Cardiac fibroblast (primary cell): ENCODE measurements at regions not wholly inside any gene's neighbourhood (a gene's known extent, or its start where the extent isn't known, plus 50 kb on each side); places are given as distances from the start of the nearest gene placed in this dataset.

Source experiments
- DNase-seq, 2 donors: peaks; one replicate each; pipeline versions ENCODE4 v3.0.0 to v3.0.0-alpha.2; 2010; ENCODE audit warnings: low read depth in 2 of 2
- H3K4me3 ChIP-seq, 2 donors: replicated peaks in 1 of 2; 1 replicate in 1 of 2; 2 replicates in 1 of 2; pipeline ENCODE4 v1.5.1; 2011; ENCODE audit warnings: low read depth in 2 of 2, low read length in 2 of 2, mild to moderate bottlenecking in 2 of 2, moderate library complexity in 1 of 2
- CTCF ChIP-seq: IDR thresholded peaks from one replicate; pipeline ENCODE4 v1.5.1; 2011; ENCODE audit warnings: low read depth, mild to moderate bottlenecking, low read length, inconsistent platforms

- no peak for DNase-seq
- no peak overlapping the region for H3K4me3 ChIP-seq
- no peak for TF ChIP-seq CTCF
Observed at GRCh38 chr7:116322541-116322940, 112.2 kb downstream of the TES start.

- no peak for TF ChIP-seq CTCF
- DNase-seq, result no peak
- H3K4me3 ChIP-seq, result no peak overlapping the region
Observed at GRCh38 chr7:116324582-116324981, 114.2 kb downstream of the TES start.

GRCh38 chr7:116325517-116325916, 115.2 kb downstream of the TES start:
- no peak for DNase-seq
- H3K4me3 ChIP-seq, result no peak overlapping the region
- no peak for TF ChIP-seq CTCF

- TF ChIP-seq CTCF, result no peak
- H3K4me3 ChIP-seq, result peak overlapping the region in 1 of 2 donors; percentile 33
Observed at GRCh38 chr7:116327135-116327534, 116.8 kb downstream of the TES start.

GRCh38 chr7:116327752-116328151, 117.4 kb downstream of the TES start:
- H3K4me3 ChIP-seq, result peak overlapping the region in 1 of 2 donors; percentile 33
- TF ChIP-seq CTCF, result no peak
- DNase-seq, result peak; percentile 81 to 98

More at GRCh38 chr7:116327135-116327534, 116.8 kb downstream of the TES start:
- no peak for DNase-seq

GRCh38 chr7:116328161-116328560, 117.8 kb downstream of the TES start:
- no peak overlapping the region for H3K4me3 ChIP-seq
- DNase-seq, result peak; percentile 58 to 77
- no peak for TF ChIP-seq CTCF
